HL-60 (cell line): ENCODE measurements at regions not wholly inside any gene's neighbourhood (a gene's known extent, or its start where the extent isn't known, plus 50 kb on each side); places are given as distances from the start of the nearest gene placed in this dataset.
"Not testable (repeated sequence)": the region's sequence is repeated elsewhere in the genome, so short reads cannot be mapped to it uniquely, and the experiment has no call there.

Experiments
- DNase-seq, 2 experiments: peaks; one replicate each; pipeline ENCODE4 v3.0.0-alpha.2; 2010 to 2020; ENCODE audit warnings: low read depth in 1 of 2, low spot score in 1 of 2
- H3K27ac ChIP-seq: fragments of 250-450 bp; sonication (Bioruptor Pico); replicated peaks from 2 replicates; pipeline ENCODE4 v1.5.1; 2020; ENCODE audit warnings: mild to moderate bottlenecking, moderate library complexity
- H3K27me3 ChIP-seq: fragments of 250-450 bp; sonication (Bioruptor Pico); 2 replicates; pipeline ENCODE4 v1.5.1; 2021; ENCODE audit warnings: mild to moderate bottlenecking, moderate library complexity; ENCODE audit not compliant: insufficient read depth, poor library complexity, severe bottlenecking
- H3K4me3 ChIP-seq: replicated peaks from 2 replicates; pipeline ENCODE4 v1.5.1; 2011; ENCODE audit warnings: mild to moderate bottlenecking, control low read depth, low read length; ENCODE audit not compliant: insufficient read depth
- GABPA ChIP-seq: IDR thresholded peaks from 2 replicates; pipeline ENCODE4 v1.6.1; 2012; ENCODE audit warnings: low read depth
- POLR2AphosphoS5 ChIP-seq: IDR thresholded peaks from 2 replicates; pipeline ENCODE4 v1.6.1; 2012; ENCODE audit warnings: low read depth
- SPI1 ChIP-seq: IDR thresholded peaks from 2 replicates; pipeline ENCODE4 v1.6.1; 2012; ENCODE audit warnings: low read depth, mild to moderate bottlenecking, borderline replicate concordance
- TF ChIP-seq, protein P1 (sequence below): IDR thresholded peaks from 2 replicates; pipeline ENCODE4 v1.6.1; 2012; ENCODE audit warnings: low read depth; ENCODE audit not compliant: insufficient replicate concordance
- TF ChIP-seq, protein P2 (sequence below): IDR thresholded peaks from one replicate; pipeline ENCODE4 v1.5.1; 2011; ENCODE audit warnings: low read length, control low read depth, inconsistent platforms; ENCODE audit not compliant: insufficient read depth

DNA sequence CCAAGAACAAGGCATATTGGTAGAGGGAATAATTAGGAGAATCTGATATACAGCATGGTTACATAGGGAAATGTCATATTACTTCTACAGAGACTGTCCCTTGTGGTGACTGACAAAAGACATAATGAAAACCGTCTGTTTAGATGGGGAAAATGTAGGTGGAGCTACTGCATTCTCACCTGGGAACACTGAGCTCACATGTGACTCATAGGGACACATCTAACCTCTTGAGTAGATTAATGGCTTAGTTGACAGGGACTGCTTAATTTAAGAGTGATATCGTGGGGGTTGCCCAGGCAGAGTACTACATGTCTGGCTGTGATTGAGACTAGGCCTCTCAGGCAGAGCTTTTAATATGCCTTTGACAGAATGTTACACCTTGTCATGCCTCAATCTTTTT lies 235.3 kb upstream of the ZFP64 start:
- no peaks in the 10 kb centered on the region for H3K27me3 ChIP-seq
- TF ChIP-seq GABPA = no peak
- no peak for TF ChIP-seq POLR2AphosphoS5
- TF ChIP-seq, protein P1, sequence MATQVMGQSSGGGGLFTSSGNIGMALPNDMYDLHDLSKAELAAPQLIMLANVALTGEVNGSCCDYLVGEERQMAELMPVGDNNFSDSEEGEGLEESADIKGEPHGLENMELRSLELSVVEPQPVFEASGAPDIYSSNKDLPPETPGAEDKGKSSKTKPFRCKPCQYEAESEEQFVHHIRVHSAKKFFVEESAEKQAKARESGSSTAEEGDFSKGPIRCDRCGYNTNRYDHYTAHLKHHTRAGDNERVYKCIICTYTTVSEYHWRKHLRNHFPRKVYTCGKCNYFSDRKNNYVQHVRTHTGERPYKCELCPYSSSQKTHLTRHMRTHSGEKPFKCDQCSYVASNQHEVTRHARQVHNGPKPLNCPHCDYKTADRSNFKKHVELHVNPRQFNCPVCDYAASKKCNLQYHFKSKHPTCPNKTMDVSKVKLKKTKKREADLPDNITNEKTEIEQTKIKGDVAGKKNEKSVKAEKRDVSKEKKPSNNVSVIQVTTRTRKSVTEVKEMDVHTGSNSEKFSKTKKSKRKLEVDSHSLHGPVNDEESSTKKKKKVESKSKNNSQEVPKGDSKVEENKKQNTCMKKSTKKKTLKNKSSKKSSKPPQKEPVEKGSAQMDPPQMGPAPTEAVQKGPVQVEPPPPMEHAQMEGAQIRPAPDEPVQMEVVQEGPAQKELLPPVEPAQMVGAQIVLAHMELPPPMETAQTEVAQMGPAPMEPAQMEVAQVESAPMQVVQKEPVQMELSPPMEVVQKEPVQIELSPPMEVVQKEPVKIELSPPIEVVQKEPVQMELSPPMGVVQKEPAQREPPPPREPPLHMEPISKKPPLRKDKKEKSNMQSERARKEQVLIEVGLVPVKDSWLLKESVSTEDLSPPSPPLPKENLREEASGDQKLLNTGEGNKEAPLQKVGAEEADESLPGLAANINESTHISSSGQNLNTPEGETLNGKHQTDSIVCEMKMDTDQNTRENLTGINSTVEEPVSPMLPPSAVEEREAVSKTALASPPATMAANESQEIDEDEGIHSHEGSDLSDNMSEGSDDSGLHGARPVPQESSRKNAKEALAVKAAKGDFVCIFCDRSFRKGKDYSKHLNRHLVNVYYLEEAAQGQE = no peak
- no peak for TF ChIP-seq SPI1
- TF ChIP-seq, protein P2, sequence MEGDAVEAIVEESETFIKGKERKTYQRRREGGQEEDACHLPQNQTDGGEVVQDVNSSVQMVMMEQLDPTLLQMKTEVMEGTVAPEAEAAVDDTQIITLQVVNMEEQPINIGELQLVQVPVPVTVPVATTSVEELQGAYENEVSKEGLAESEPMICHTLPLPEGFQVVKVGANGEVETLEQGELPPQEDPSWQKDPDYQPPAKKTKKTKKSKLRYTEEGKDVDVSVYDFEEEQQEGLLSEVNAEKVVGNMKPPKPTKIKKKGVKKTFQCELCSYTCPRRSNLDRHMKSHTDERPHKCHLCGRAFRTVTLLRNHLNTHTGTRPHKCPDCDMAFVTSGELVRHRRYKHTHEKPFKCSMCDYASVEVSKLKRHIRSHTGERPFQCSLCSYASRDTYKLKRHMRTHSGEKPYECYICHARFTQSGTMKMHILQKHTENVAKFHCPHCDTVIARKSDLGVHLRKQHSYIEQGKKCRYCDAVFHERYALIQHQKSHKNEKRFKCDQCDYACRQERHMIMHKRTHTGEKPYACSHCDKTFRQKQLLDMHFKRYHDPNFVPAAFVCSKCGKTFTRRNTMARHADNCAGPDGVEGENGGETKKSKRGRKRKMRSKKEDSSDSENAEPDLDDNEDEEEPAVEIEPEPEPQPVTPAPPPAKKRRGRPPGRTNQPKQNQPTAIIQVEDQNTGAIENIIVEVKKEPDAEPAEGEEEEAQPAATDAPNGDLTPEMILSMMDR = no peak
- H3K27ac ChIP-seq = no peak overlapping the region
- H3K4me3 ChIP-seq = no peak overlapping the region
- no peak for DNase-seq

DNA sequence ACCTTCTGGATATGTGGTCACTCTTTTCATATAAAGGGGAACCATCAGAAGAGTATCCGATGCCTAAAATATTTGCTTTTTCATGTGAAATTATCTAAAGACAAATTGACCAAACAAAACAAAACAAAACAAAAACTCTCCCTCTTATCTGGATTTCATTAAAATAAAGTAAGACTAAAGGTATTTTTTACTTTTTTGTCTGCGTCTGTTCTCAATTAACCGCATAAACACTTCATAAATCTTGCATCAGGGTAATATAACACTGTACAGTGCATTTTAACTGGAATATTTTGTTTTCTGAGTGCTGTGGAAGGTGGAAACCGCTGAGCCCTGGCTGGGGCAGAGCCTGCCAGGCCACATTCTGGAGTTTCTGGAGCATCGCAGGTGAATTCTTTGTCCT lies 234.1 kb upstream of the ZFP64 start:
- Histone ChIP-seq H3K4me3 (no peak overlapping the region), H3K27ac (no peak overlapping the region), H3K27me3 (no peaks in the 10 kb centered on the region)
- no peak for DNase-seq
- TF ChIP-seq GABPA = no peak
- TF ChIP-seq, protein P1 = no peak
- TF ChIP-seq POLR2AphosphoS5 = no peak
- TF ChIP-seq, protein P2 = no peak
- no peak for TF ChIP-seq SPI1

DNA sequence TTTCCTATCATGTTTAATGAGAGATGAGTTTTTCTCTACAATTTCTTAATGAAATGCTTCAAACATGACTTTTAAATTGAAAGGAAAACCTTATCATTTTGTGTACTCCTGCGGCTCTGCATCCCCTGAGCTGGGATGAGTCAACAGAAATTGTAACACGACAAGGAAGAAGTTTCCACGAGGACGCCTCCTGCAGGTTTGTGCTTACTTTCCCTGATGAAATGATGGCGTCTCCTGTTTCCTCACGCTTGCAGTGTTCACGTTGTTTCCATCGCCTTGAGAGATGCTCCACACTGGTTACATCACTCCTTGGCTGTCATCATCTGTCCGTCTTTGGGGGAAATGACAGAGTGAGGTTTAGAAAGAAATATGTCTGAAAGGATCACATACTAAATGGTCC lies 233.7 kb upstream of the ZFP64 start:
- peak in 1 of 2 experiments; percentile 33 for DNase-seq
- Histone ChIP-seq H3K27me3 (no peaks in the 10 kb centered on the region), H3K4me3 (no peak overlapping the region), H3K27ac (no peak overlapping the region)
- TF ChIP-seq SPI1 = no peak
- TF ChIP-seq, protein P2 = no peak
- TF ChIP-seq GABPA = no peak
- TF ChIP-seq, protein P1 = no peak
- TF ChIP-seq POLR2AphosphoS5 = no peak

DNA sequence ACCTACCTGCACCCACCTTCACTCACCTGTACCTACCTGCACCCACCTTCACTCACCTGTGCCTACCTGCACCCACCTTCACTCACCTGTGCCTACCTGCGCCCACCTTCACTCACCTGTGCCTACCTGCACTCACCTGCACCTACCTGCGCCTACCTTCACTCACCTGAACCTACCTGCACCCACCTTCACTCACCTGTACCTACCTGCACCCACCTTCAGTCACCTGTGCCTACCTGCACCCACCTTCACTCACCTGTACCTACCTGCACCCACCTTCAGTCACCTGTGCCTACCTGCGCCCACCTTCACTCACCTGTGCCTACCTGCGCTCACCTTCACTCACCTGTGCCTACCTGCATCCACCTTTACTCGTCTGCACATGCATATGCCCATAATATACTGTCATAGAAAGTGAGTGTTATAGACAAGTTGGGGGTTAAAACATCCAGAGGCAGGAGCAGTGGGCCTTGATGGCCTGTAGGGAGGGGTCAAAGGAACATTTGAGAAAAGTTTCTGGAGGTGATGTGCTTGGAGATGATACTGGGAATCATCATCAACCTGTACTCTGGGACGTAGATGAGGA lies 232.9 kb upstream of the ZFP64 start:
- H3K27ac ChIP-seq, DNase-seq, H3K4me3 ChIP-seq, H3K27me3 ChIP-seq: not testable (repeated sequence)

DNA sequence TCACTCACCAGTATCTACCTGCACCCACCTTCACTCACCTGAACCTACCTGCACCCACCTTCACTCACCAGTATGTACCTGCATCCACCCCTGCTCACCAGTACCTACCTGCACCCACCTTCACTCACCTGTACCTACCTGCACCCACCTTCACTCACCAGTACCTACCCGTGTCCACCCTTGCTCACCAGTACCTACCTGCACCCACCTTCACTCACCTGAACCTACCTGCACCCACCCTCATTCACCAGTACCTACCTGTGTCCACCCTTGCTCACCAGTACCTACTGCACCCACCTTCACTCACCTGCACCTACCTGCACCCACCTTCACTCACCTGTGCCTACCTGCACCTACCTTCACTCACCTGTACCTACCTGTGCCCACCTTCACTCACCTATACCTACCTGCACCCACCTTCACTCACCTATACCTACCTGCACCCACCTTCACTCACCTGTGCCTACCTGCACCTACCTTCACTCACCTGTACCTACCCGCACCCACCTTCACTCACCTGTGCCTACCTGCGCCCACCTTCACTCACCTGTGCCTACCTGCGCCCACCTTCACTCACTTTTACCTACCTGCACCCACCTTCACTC lies 232.1 kb upstream of the ZFP64 start:
- H3K27ac ChIP-seq, H3K4me3 ChIP-seq, DNase-seq, H3K27me3 ChIP-seq: not testable (repeated sequence)
